OCI-LY1 (cell line): ENCODE measurements at regions not wholly inside any gene's neighbourhood (a gene's known extent, or its start where the extent isn't known, plus 50 kb on each side); places are given as distances from the start of the nearest gene placed in this dataset.

Source experiments
- EZH2 ChIP-seq: fragments of 200-600 bp; sonication (generic), shearing (Covaris generic); IDR thresholded peaks from 2 replicates; pipeline ENCODE4 v1.8.0; 2017; ENCODE audit warnings: borderline replicate concordance, mixed run types, mild to moderate bottlenecking, antibody characterized with exemption, low read length, moderate library complexity, mixed read lengths
- TF ChIP-seq, protein P1 (sequence below): fragments of 200-600 bp; sonication (generic), shearing (Covaris generic); IDR thresholded peaks from 2 replicates; pipeline ENCODE4 v1.5.1; 2017; ENCODE audit warnings: mild to moderate bottlenecking, antibody characterized with exemption, low read length, moderate library complexity, mixed read lengths

DNA sequence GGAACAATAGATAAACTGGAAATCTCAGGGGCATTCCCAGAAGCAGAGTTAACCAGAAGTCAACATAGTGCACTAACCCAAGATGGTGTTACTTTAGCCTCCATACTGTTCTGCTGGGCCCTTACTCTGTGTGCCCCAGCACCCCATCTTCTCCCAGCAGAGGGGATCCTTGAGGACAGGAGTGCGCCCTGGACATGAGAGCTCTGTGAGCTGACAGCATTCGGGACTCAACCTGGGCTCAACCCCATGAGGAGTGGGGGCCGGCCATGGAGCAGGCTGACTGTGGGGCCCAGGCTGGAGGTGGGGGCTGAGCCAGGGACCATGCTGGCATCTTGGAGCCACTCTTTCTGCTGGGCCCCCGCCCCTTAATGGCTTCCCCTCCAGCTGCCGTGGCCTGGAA lies 156.3 kb upstream of the HS6ST1 start:
- TF ChIP-seq, protein P1, sequence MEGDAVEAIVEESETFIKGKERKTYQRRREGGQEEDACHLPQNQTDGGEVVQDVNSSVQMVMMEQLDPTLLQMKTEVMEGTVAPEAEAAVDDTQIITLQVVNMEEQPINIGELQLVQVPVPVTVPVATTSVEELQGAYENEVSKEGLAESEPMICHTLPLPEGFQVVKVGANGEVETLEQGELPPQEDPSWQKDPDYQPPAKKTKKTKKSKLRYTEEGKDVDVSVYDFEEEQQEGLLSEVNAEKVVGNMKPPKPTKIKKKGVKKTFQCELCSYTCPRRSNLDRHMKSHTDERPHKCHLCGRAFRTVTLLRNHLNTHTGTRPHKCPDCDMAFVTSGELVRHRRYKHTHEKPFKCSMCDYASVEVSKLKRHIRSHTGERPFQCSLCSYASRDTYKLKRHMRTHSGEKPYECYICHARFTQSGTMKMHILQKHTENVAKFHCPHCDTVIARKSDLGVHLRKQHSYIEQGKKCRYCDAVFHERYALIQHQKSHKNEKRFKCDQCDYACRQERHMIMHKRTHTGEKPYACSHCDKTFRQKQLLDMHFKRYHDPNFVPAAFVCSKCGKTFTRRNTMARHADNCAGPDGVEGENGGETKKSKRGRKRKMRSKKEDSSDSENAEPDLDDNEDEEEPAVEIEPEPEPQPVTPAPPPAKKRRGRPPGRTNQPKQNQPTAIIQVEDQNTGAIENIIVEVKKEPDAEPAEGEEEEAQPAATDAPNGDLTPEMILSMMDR = no peak
- TF ChIP-seq EZH2 = no peak
